Osteoblast (primary cell): ENCODE measurements at regions not wholly inside any gene's neighbourhood (a gene's known extent, or its start where the extent isn't known, plus 50 kb on each side); places are given as distances from the start of the nearest gene placed in this dataset.

Experiments used
- DNase-seq: peaks from one replicate; pipeline ENCODE4 v3.0.0; 2011; ENCODE audit warnings: low spot score, mixed read lengths; ENCODE audit not compliant: insufficient read length; ENCODE audit errors: missing footprints
- H2AFZ ChIP-seq: 2 replicates; pipeline ENCODE4 v1.6.0; 2011; ENCODE audit warnings: mild to moderate bottlenecking, low read length
- H3K27ac ChIP-seq: 2 replicates; pipeline ENCODE4 v1.5.1; 2011; ENCODE audit warnings: mild to moderate bottlenecking, low read depth, low read length, moderate library complexity
- H3K27me3 ChIP-seq: 2 replicates; pipeline ENCODE4 v1.6.0; 2012; ENCODE audit warnings: mild to moderate bottlenecking, control low read depth, inconsistent platforms, low read length, moderate library complexity; ENCODE audit not compliant: insufficient read depth
- H3K36me3 ChIP-seq: 2 replicates; pipeline ENCODE4 v1.5.1; 2011; ENCODE audit warnings: mild to moderate bottlenecking, low read length, control low read depth, moderate library complexity; ENCODE audit not compliant: insufficient read depth
- H3K4me1 ChIP-seq: 2 replicates; pipeline ENCODE4 v1.5.1; 2011; ENCODE audit warnings: mild to moderate bottlenecking, low read length, control low read depth, moderate library complexity; ENCODE audit not compliant: insufficient read depth
- H3K4me2 ChIP-seq: 2 replicates; pipeline ENCODE4 v1.6.0; 2011; ENCODE audit warnings: mild to moderate bottlenecking, low read length; ENCODE audit not compliant: insufficient read depth
- H3K4me3 ChIP-seq: fragments of 200-600 bp; sonication (generic); 3 replicates; pipeline ENCODE4 v1.5.1; 2012; ENCODE audit warnings: mild to moderate bottlenecking, low read length, inconsistent platforms; ENCODE audit not compliant: insufficient read depth
- H3K79me2 ChIP-seq: 2 replicates; pipeline ENCODE4 v1.6.0; 2012; ENCODE audit warnings: mild to moderate bottlenecking, low read length, control low read depth, inconsistent platforms; ENCODE audit not compliant: insufficient read depth
- H3K9me3 ChIP-seq: 2 replicates; pipeline ENCODE4 v1.5.1; 2011; ENCODE audit warnings: low read depth, low read length, control low read depth
- H4K20me1 ChIP-seq: 2 replicates; pipeline ENCODE4 v1.6.0; 2012; ENCODE audit warnings: mild to moderate bottlenecking, low read length, control low read depth; ENCODE audit not compliant: insufficient read depth
- TF ChIP-seq, protein P1 (sequence below): IDR thresholded peaks from 2 replicates; pipeline ENCODE4 v1.5.1; 2011; ENCODE audit warnings: mild to moderate bottlenecking, low read depth, low read length, moderate library complexity; ENCODE audit errors: extremely low read depth

DNA sequence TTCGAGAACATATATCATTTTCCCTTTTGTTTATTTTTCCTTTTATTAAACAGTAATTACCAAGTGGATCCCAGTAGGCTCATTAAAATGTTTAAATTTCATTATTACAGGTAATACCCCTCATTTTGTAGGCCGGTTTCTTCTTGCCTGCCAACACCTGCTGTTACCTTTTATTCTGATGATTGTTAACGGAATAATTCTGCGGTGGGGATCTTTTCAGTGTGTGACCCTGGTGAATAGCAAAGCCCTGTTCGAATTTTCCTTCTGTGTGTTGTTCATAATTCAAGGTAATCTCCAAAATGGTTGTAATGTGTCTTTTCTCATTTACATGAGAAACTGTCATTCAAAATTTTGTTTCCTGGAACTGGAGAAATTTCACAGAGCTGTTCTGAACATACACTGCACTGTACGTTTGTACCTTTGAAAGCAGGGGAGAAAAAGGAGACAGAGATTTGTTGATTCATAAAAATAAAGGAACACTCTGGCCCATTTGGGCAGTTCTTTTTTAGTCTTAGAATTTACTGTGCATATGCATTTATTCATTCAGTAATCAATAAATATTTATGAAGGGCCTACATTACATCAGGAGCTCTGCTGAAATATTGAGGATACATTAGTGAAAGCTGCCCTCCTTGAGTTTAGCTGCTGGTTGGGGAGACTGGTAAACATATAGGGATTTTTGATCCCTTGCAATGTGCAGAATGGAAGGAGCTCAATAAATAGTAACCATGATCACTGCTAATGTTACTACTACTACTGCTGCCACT lies 502.0 kb downstream of the QKI start:
- no peaks in the 10 kb centered on the region for H3K79me2 ChIP-seq
- no peak overlapping the region for H3K4me2 ChIP-seq
- H4K20me1 ChIP-seq, result no peaks in the 10 kb centered on the region
- TF ChIP-seq, protein P1, sequence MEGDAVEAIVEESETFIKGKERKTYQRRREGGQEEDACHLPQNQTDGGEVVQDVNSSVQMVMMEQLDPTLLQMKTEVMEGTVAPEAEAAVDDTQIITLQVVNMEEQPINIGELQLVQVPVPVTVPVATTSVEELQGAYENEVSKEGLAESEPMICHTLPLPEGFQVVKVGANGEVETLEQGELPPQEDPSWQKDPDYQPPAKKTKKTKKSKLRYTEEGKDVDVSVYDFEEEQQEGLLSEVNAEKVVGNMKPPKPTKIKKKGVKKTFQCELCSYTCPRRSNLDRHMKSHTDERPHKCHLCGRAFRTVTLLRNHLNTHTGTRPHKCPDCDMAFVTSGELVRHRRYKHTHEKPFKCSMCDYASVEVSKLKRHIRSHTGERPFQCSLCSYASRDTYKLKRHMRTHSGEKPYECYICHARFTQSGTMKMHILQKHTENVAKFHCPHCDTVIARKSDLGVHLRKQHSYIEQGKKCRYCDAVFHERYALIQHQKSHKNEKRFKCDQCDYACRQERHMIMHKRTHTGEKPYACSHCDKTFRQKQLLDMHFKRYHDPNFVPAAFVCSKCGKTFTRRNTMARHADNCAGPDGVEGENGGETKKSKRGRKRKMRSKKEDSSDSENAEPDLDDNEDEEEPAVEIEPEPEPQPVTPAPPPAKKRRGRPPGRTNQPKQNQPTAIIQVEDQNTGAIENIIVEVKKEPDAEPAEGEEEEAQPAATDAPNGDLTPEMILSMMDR, result no peak
- H3K9me3 ChIP-seq, result no peaks in the 10 kb centered on the region
- no peak overlapping the region for H3K4me3 ChIP-seq
- no peak overlapping the region for H2AFZ ChIP-seq
- no peaks in the 10 kb centered on the region for H3K36me3 ChIP-seq
- no peaks in the 10 kb centered on the region for H3K27me3 ChIP-seq
- DNase-seq, result no peak
- no peaks in the 10 kb centered on the region for H3K4me1 ChIP-seq
- H3K27ac ChIP-seq, result no peak overlapping the region

- Histone ChIP-seq H3K9me3 (no peaks in the 10 kb centered on the region), H3K4me1 (no peaks in the 10 kb centered on the region), H3K79me2 (no peaks in the 10 kb centered on the region), H4K20me1 (no peaks in the 10 kb centered on the region), H3K4me3 (no peak overlapping the region), H3K27me3 (no peaks in the 10 kb centered on the region), H3K36me3 (no peaks in the 10 kb centered on the region), H3K4me2 (no peak overlapping the region), H3K27ac (no peak overlapping the region), H2AFZ (no peak overlapping the region)
- DNase-seq, result no peak
- TF ChIP-seq, protein P1, result no peak
These were observed 500.6 kb downstream of the QKI start for GRCh38 chr6:163915131-163915530.

DNA sequence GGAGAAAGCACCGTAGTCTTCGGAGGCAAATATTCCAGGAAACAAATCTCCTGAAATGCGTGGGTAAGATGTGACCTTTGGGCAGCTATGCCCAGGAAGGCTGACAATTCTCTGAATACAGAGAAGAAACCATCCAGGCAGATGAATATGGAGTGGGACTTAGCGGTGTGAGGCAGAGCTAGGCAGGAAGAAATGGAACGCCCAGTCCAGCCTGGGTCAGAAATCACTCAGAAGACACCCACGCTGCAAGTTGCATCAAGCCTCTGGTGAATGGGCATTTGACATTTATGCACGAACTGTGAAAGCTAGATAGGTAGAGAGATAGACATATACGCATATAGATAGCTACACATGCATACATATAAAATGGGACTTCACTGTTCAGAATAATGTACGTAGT lies 498.5 kb downstream of the QKI start:
- H2AFZ ChIP-seq, result no peak overlapping the region
- no peak overlapping the region for H3K4me3 ChIP-seq
- H3K4me1 ChIP-seq, result no peaks in the 10 kb centered on the region
- no peak overlapping the region for H3K27ac ChIP-seq
- no peak overlapping the region for H3K4me2 ChIP-seq
- DNase-seq, result no peak
- H3K27me3 ChIP-seq, result no peaks in the 10 kb centered on the region
- H3K79me2 ChIP-seq, result no peaks in the 10 kb centered on the region
- TF ChIP-seq, protein P1, result no peak
- no peaks in the 10 kb centered on the region for H3K36me3 ChIP-seq
- no peaks in the 10 kb centered on the region for H4K20me1 ChIP-seq
- no peaks in the 10 kb centered on the region for H3K9me3 ChIP-seq

DNA sequence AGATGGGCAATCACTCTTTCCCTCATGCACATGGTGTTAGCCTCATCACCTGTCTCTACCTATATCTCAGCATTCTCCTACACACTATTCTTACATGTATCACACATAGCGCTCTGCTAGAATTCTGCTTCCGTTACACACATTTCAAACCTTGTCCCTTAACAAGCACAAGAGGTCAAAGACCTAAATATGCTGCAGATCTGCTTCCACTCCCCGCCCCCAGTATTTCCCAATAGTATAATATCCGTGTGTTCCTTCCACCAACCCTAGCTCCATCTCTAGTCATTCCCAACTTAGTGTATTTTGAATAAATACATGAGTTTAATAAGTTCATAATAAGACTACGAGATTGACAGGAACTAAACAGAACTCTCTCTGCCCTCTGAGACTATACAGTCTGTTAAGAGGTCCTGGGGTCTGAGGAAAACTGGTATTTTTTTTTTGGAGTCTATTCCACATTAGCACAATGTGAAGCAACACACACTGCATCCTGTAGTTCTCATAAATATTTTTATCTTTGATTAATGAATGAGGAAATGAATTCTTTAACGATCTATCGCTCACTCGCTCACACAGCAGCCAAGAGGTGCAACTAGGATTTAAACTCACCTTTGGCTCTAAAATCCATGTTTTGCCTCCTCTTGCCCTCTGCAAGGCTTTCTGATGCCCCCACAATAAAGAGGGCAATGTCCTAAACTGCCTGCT lies 491.6 kb downstream of the QKI start:
- TF ChIP-seq, protein P1, result no peak
- no peak overlapping the region for H2AFZ ChIP-seq

More for the DNA sequence above, 491.6 kb downstream of the QKI start:
- no peaks in the 10 kb centered on the region for H3K9me3 ChIP-seq
- no peaks in the 10 kb centered on the region for H3K36me3 ChIP-seq
- H3K27ac ChIP-seq, result no peak overlapping the region
- no peaks in the 10 kb centered on the region for H3K79me2 ChIP-seq
- no peaks in the 10 kb centered on the region for H4K20me1 ChIP-seq
- H3K4me2 ChIP-seq, result no peak overlapping the region
- H3K27me3 ChIP-seq, result no peaks in the 10 kb centered on the region
- no peak for DNase-seq
- no peaks in the 10 kb centered on the region for H3K4me1 ChIP-seq
- no peak overlapping the region for H3K4me3 ChIP-seq
